Kidney (tissue), 13 donors: ENCODE measurements at regions not wholly inside any gene's neighbourhood (a gene's known extent, or its start where the extent isn't known, plus 50 kb on each side); places are given as distances from the start of the nearest gene placed in this dataset.

Experiments
- DNase-seq, 5 donors: peaks; one replicate each; pipeline ENCODE4 v3.0.0-alpha.2; 2013 to 2020
- FAIRE-seq: peaks from 2 replicates; lab custom pipeline; 2012; peaks lifted over from hg19 to GRCh38; lab: Jason Lieb, UNC
- H3K27ac ChIP-seq, 2 donors: one replicate each; pipeline ENCODE4 v1.7.0; 2013; ENCODE audit warnings: low read depth in 2 of 2, low read length in 2 of 2, inconsistent platforms in 1 of 2
- H3K27me3 ChIP-seq: one replicate; pipeline ENCODE4 v1.7.1; 2013; ENCODE audit warnings: low read length, inconsistent platforms; ENCODE audit not compliant: control insufficient read depth, insufficient read depth
- H3K36me3 ChIP-seq, 3 donors: one replicate each; pipeline versions ENCODE4 v1.7.0 to v1.7.1; 2013; ENCODE audit warnings: low read length in 3 of 3, control low read depth in 1 of 3, inconsistent platforms in 1 of 3; ENCODE audit not compliant: insufficient read depth in 3 of 3, control insufficient read depth in 2 of 3
- H3K4me1 ChIP-seq, 3 donors: one replicate each; pipeline versions ENCODE4 v1.7.0 to v1.7.1; 2013; ENCODE audit warnings: low read length in 3 of 3, inconsistent platforms in 1 of 3, low read depth in 1 of 3; ENCODE audit not compliant: control insufficient read depth in 2 of 3, insufficient read depth in 2 of 3
- H3K4me3 ChIP-seq, 3 donors: one replicate each; pipeline versions ENCODE4 v1.7.0 to v1.8.1; 2013; ENCODE audit warnings: low read length in 3 of 3, control low read depth in 1 of 3, inconsistent platforms in 1 of 3
- H3K9ac ChIP-seq, 3 donors: one replicate each; pipeline versions ENCODE4 v1.7.0 to v1.7.1; 2013; ENCODE audit warnings: low read length in 3 of 3, control low read depth in 1 of 3, inconsistent platforms in 1 of 3
- H3K9me3 ChIP-seq, 3 donors: one replicate each; pipeline versions ENCODE4 v1.7.0 to v1.7.1; 2013; ENCODE audit warnings: low read length in 3 of 3, control low read depth in 1 of 3, inconsistent platforms in 1 of 3; ENCODE audit not compliant: control insufficient read depth in 2 of 3, insufficient read depth in 1 of 3
- intact Hi-C: fragments of 100-400 bp; cut with DNase I; formaldehyde crosslinking; loops from one replicate; pipeline ENCODE4 v1.11.1; 2022
- TF ChIP-seq, protein P1 (sequence below): IDR thresholded peaks from 3 replicates; pipeline ENCODE4 v1.5.1; 2012; ENCODE audit warnings: mild to moderate bottlenecking, moderate library complexity, borderline replicate concordance; ENCODE audit not compliant: insufficient read depth; ENCODE audit errors: extremely low read depth
- donor health status: control.
- donor health status: control.
- donor health status: control.
- donor health status: control.
- donor health status: control.
- donor health status: DM: yes; HTN: yes; CAD: no.
- donor health status: Normal renal cell carcinoma (clear cell type).

DNA sequence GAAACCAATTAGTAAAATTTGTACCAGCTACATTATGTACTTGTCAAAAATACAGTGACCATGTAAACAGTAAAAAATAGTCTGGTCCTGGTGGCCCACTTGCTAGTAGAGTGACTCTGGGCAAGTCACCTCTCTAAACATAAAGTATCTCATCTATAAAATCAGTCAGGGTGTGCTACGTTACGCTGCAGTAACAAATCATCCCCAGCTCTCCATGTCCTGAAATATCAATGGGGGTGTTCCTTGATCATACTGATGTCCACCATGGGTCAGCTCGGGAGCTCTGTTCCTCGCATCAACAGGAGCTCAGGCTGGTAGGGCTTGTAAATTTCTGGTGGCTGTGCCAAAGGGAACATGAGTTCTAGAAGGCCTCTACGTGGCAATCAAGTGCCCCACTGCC is 268.6 kb downstream of the RAB28 start:
- no peak for DNase-seq
- H3K4me1 ChIP-seq, result no peaks in the 10 kb centered on the region
- H3K36me3 ChIP-seq, result no peaks in the 10 kb centered on the region
- no peak overlapping the region for H3K27ac ChIP-seq
- TF ChIP-seq, protein P1, sequence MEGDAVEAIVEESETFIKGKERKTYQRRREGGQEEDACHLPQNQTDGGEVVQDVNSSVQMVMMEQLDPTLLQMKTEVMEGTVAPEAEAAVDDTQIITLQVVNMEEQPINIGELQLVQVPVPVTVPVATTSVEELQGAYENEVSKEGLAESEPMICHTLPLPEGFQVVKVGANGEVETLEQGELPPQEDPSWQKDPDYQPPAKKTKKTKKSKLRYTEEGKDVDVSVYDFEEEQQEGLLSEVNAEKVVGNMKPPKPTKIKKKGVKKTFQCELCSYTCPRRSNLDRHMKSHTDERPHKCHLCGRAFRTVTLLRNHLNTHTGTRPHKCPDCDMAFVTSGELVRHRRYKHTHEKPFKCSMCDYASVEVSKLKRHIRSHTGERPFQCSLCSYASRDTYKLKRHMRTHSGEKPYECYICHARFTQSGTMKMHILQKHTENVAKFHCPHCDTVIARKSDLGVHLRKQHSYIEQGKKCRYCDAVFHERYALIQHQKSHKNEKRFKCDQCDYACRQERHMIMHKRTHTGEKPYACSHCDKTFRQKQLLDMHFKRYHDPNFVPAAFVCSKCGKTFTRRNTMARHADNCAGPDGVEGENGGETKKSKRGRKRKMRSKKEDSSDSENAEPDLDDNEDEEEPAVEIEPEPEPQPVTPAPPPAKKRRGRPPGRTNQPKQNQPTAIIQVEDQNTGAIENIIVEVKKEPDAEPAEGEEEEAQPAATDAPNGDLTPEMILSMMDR, result no peak
- no peak for FAIRE-seq
- intact Hi-C loops, result no loop called here
- H3K9ac ChIP-seq, result no peak overlapping the region
- H3K9me3 ChIP-seq, result no peaks in the 10 kb centered on the region
- H3K27me3 ChIP-seq, result no peaks in the 10 kb centered on the region
- no peak overlapping the region for H3K4me3 ChIP-seq

GRCh38 chr4:13212936-13213335 is 271.2 kb downstream of the RAB28 start:
- FAIRE-seq (no peak), DNase-seq (no peak)
- Histone ChIP-seq H3K27me3 (no peaks in the 10 kb centered on the region), H3K9me3 (no peaks in the 10 kb centered on the region), H3K36me3 (no peaks in the 10 kb centered on the region), H3K9ac (no peak overlapping the region), H3K4me3 (no peak overlapping the region), H3K27ac (no peak overlapping the region), H3K4me1 (no peaks in the 10 kb centered on the region)
- TF ChIP-seq, protein P1, result no peak
- intact Hi-C loops, result no loop called here

GRCh38 chr4:13209600-13209999 is 274.5 kb downstream of the RAB28 start:
- DNase-seq (peak in 1 of 5 donors; percentile 25), FAIRE-seq (no peak)
- H3K4me3 ChIP-seq, result no peak overlapping the region
- no peaks in the 10 kb centered on the region for H3K36me3 ChIP-seq
- no peaks in the 10 kb centered on the region for H3K27me3 ChIP-seq
- intact Hi-C loops, result no loop called here
- TF ChIP-seq, protein P1, result no peak
- H3K27ac ChIP-seq, result no peak overlapping the region
- H3K9ac ChIP-seq, result no peak overlapping the region
- H3K4me1 ChIP-seq, result no peaks in the 10 kb centered on the region
- no peaks in the 10 kb centered on the region for H3K9me3 ChIP-seq

GRCh38 chr4:13208558-13209193 is 275.5 kb downstream of the RAB28 start:
- TF ChIP-seq, protein P1, result no peak
- H3K27me3 ChIP-seq, result no peaks in the 10 kb centered on the region
- H3K36me3 ChIP-seq, result no peaks in the 10 kb centered on the region
- H3K9me3 ChIP-seq, result no peaks in the 10 kb centered on the region
- H3K4me1 ChIP-seq, result no peaks in the 10 kb centered on the region
- H3K27ac ChIP-seq, result no peak overlapping the region
- intact Hi-C loops, result no loop called here
- DNase-seq (no peak), FAIRE-seq (no peak)
- no peak overlapping the region for H3K4me3 ChIP-seq
- no peak overlapping the region for H3K9ac ChIP-seq
